ENCODE measurements at regions not wholly inside any gene's neighbourhood (a gene's known extent, or its start where the extent isn't known, plus 50 kb on each side); places are given as distances from the start of the nearest gene placed in this dataset.
"Not testable (repeated sequence)": the region's sequence is repeated elsewhere in the genome, so short reads cannot be mapped to it uniquely, and the experiment has no call there.

DNA sequence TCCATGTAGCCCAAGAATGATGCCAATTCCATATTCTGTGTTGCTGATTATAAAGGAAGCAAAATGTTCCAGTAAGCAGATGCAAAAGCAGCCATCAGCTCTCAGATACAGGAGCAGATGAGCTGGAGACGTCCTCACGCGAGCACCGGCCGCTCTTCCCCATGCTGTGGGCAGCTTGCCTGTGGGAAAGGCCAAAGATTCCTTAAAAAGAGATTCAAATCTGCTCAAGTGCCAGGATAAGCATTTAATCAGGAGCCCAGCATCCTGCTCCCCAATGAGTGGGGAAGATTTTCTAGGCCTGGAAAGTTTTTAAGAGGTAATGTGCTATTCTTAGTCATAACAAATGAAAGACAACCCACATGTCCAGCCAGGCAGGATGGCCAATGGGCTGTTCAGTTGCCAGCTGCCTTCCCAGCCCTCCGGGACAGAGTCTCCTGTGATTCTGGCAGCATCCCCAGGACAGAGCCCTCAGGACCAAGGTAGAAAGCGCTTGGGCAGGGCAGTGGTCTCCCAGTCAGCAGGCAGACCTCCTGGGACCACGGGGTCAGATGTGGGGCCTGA lies 108.2 kb upstream of the TMPRSS2 start:
- TF ChIP-seq, protein P1, sequence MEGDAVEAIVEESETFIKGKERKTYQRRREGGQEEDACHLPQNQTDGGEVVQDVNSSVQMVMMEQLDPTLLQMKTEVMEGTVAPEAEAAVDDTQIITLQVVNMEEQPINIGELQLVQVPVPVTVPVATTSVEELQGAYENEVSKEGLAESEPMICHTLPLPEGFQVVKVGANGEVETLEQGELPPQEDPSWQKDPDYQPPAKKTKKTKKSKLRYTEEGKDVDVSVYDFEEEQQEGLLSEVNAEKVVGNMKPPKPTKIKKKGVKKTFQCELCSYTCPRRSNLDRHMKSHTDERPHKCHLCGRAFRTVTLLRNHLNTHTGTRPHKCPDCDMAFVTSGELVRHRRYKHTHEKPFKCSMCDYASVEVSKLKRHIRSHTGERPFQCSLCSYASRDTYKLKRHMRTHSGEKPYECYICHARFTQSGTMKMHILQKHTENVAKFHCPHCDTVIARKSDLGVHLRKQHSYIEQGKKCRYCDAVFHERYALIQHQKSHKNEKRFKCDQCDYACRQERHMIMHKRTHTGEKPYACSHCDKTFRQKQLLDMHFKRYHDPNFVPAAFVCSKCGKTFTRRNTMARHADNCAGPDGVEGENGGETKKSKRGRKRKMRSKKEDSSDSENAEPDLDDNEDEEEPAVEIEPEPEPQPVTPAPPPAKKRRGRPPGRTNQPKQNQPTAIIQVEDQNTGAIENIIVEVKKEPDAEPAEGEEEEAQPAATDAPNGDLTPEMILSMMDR (IDR thresholded peaks at IDR 0.05; ENCODE audit: insufficient read depth, missing control alignments), result no peak
- no peak for DNase-seq (ENCODE audit: insufficient read length, low spot score)
- no peak for FAIRE-seq

DNA sequence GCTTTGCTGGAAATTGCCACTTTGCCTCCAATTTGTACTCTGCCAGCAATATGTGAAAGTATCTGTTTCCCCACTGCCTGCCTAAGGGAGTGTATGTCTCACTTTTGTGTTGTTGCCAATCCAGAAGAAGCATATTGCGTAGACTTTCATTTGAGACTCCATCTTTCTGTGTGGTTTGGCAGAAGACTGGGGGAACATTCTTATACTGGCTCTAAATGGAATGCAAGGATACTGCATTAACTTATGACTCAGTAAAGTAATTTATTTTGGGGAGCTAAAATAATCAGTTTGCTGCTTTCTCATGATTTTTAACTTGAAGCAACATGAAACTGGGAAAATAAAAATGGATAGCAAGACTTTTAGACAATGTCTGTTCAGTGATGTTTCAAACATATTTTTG lies 107.7 kb upstream of the TMPRSS2 start:
- TF ChIP-seq, protein P1 (IDR thresholded peaks at IDR 0.05; ENCODE audit: insufficient read depth, missing control alignments), result no peak
- DNase-seq (ENCODE audit: insufficient read length, low spot score), result no peak
- no peak for FAIRE-seq

DNA sequence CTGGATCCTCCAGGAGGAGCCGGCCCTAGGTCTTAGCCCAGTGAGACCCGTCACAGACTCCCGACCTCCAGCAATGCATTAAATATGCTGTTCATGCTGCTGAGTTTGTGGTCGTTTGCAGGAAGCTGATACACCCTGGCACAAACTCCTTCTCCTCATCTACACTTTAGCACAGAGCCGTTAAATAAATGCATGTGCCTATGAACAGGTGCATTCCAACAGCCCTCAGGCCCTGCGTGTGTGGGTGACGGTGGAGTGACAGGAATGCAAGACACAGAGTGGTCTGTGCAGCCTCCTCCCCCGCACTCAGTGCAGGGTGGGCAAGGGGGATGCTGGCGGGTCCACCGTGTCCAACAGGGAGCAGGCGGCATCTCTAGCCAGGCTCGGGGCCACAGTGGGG lies 106.6 kb upstream of the TMPRSS2 start:
- TF ChIP-seq, protein P1 (IDR thresholded peaks at IDR 0.05; ENCODE audit: insufficient read depth, missing control alignments), result no peak
- no peak for FAIRE-seq
- no peak for DNase-seq (ENCODE audit: insufficient read length, low spot score)

DNA sequence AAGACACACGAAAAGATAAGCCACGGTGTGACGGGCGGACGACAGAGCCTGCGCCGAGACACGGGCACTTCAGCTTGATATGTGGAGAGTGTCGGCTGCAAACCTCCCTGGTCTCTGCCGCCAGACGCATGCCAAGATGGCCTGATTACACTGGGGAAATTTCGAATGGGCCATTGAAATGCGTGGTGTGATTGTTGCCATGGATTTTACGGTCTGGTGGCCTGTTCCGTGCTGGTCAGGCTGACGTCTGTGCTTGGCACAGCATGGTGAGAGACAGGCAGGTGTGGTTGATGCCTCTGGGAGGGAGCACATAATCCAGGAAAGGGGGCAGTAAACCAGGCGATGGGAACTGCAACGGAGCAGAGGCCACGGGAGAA lies 105.6 kb upstream of the TMPRSS2 start:
- TF ChIP-seq, protein P1 (IDR thresholded peaks at IDR 0.05; ENCODE audit: insufficient read depth, missing control alignments), result no peak
- no peak for FAIRE-seq
- no peak for DNase-seq (ENCODE audit: insufficient read length, low spot score)

DNA sequence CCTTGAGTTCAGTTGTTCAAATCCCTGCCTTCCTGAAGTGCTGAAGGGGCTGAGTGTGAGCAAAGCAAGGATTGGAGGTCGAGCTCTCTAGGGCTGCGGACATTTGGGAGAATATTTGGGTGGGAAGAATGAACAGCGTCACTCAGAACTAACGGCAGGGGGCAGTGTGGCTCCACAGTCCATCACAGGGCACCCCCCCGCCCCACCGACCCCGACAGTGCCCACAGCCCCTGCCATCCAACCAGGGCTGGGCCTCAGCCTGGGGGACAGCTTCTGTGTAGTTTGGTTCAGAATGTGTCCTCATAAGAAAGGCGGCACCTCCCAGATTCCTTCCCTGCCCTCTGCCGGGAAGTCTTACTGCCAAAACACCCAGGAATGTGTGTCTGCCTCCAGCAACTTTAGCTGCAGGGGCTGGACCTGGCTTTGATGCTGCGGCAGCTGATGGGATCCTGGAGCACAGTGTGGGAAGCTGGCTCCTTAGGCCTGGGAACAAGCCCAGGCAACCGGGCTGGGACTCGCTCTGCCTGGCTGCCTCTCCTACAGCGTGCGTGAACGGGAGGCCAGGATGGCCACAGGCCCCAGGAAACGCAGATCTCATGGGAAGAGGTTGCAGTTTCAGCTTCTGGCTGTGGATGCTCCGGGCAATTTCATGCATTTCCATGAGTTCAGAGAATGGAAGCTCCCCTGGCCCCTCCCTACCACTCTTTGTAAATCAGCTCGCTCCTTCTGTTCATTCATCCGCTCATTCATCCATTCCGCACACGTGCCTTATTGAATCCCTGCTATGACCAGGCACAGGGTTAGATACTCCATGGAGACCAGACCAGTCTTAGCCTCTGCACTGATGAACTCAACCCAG lies 104.9 kb upstream of the TMPRSS2 start:
- FAIRE-seq (no peak), DNase-seq (ENCODE audit: insufficient read length, low spot score) (no peak)
- TF ChIP-seq, protein P1 (IDR thresholded peaks at IDR 0.05; ENCODE audit: insufficient read depth, missing control alignments), result peak; percentile 31

DNA sequence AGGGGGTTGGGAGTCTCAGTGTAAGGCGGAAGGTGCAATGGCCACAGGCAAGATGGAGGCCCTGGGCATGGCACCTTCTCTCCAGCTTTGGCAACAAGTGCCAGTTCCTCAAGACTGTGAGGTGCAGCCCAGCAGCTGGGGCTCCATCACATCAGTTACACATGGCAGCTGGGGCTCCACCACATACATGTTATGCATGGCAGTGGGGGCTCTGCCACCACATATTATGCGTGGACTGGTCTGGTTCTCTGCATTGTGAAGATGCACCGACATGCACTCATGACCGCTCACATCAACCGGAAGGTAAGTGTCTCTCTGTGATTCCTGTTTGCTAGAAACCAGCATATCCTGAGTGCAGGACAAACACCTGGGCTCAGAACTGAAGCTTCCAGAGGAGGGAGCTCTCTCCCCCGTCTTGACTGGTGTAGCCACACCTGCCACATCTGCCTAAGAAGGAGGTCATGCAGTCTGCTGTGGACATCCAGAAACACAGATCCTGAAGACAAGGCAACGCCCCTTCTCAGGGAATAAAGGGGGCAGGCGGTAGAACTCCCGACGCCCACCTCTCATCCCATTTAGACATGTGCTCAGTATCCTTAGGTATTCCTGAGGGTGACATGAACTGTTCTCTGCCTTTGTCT lies 104.1 kb upstream of the TMPRSS2 start:
- DNase-seq (ENCODE audit: insufficient read length, low spot score) (no peak), FAIRE-seq (no peak)
- TF ChIP-seq, protein P1 (IDR thresholded peaks at IDR 0.05; ENCODE audit: insufficient read depth, missing control alignments), result no peak

DNA sequence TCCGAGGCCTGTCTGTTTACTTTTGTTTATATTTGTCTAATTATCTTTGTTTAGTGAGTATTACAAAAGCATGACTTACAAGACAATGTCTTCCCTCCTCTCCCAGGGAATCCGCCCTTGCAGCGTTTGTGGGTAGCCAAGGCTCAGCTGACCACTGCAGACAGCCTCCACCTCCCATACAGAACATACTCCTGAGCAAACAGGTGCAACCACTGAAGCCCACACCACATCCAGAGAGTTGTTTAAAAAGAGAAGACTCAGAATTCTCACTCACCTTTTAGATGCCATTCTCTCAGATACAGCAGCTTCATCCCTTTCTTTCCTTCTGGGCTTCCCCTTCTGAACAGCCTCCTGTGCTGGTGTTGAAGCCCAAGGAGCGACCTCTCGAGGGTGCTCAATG lies 103.5 kb upstream of the TMPRSS2 start:
- TF ChIP-seq, protein P1 (IDR thresholded peaks at IDR 0.05; ENCODE audit: insufficient read depth, missing control alignments), result no peak
- FAIRE-seq (no peak), DNase-seq (ENCODE audit: insufficient read length, low spot score) (no peak)

DNA sequence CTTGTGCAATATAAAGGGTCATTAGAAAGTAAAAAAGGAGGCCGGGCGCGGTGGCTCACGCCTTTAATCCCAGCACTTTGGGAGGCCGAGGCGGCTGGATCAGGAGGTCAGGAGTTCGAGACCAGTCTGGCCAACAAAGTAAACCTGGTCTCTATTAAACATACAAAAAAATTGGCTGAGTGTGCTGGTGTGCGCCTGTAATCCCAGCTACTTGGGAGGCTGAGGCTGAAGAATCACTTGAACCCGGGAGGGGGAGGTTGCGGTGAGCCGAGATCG lies 102.8 kb upstream of the TMPRSS2 start:
- not testable (repeated sequence) for FAIRE-seq; DNase-seq (ENCODE audit: insufficient read length, low spot score)

Data from D721Med (cell line).